NCI-H510A treated with DMSO at 0.1 percent for 48 hours (cell line): ENCODE measurements at regions not wholly inside any gene's neighbourhood (a gene's known extent, or its start where the extent isn't known, plus 50 kb on each side); places are given as distances from the start of the nearest gene placed in this dataset.
"Not testable (repeated sequence)": the region's sequence is repeated elsewhere in the genome, so short reads cannot be mapped to it uniquely, and the experiment has no call there.

ENCODE experiments used
- DNase-seq: peaks from one replicate; lab custom pipeline; 2025; lab: John Stamatoyannopoulos, UW

- DNase-seq = no peak
These were observed 63.8 kb upstream of the WNT7B start for GRCh38 chr22:46040471-46041465.

GRCh38 chr22:46041642-46042041 lies 64.7 kb upstream of the WNT7B start:
- DNase-seq = no peak

GRCh38 chr22:46042786-46043185 lies 65.8 kb upstream of the WNT7B start:
- DNase-seq = no peak

- no peak for DNase-seq
These were observed 66.4 kb upstream of the WNT7B start for GRCh38 chr22:46043339-46043738.

- peak; percentile 41 for DNase-seq
These were observed 67.1 kb upstream of the WNT7B start for GRCh38 chr22:46043816-46044620.

- DNase-seq = no peak
These were observed 67.9 kb upstream of the WNT7B start for GRCh38 chr22:46044621-46045458.

- no peak for DNase-seq
These were observed 68.7 kb upstream of the WNT7B start for GRCh38 chr22:46045459-46046298.

GRCh38 chr22:46046299-46046685 lies 69.3 kb upstream of the WNT7B start:
- no peak for DNase-seq

- no peak for DNase-seq
These were observed 70.3 kb upstream of the WNT7B start for GRCh38 chr22:46047226-46047625.

GRCh38 chr22:46047841-46048595 lies 71.1 kb upstream of the WNT7B start:
- DNase-seq = no peak

GRCh38 chr22:46048661-46049060 lies 71.7 kb upstream of the WNT7B start:
- not testable (repeated sequence) for DNase-seq

GRCh38 chr22:46049726-46050450 lies 72.9 kb upstream of the WNT7B start:
- DNase-seq = no peak

GRCh38 chr22:46050451-46050845 lies 73.5 kb upstream of the WNT7B start:
- no peak for DNase-seq

GRCh38 chr22:46050916-46051614 lies 74.1 kb upstream of the WNT7B start:
- DNase-seq = no peak

- DNase-seq = no peak
These were observed 74.7 kb upstream of the WNT7B start for GRCh38 chr22:46051646-46052045.

- no peak for DNase-seq
These were observed 75.4 kb upstream of the WNT7B start for GRCh38 chr22:46052331-46052771.

- no peak for DNase-seq
These were observed 76.0 kb upstream of the WNT7B start for GRCh38 chr22:46052801-46053562.

GRCh38 chr22:46053563-46054090 lies 76.7 kb upstream of the WNT7B start:
- peak; percentile 56 for DNase-seq
